ENCODE measurements at regions not wholly inside any gene's neighbourhood (a gene's known extent, or its start where the extent isn't known, plus 50 kb on each side); places are given as distances from the start of the nearest gene placed in this dataset.

DNA sequence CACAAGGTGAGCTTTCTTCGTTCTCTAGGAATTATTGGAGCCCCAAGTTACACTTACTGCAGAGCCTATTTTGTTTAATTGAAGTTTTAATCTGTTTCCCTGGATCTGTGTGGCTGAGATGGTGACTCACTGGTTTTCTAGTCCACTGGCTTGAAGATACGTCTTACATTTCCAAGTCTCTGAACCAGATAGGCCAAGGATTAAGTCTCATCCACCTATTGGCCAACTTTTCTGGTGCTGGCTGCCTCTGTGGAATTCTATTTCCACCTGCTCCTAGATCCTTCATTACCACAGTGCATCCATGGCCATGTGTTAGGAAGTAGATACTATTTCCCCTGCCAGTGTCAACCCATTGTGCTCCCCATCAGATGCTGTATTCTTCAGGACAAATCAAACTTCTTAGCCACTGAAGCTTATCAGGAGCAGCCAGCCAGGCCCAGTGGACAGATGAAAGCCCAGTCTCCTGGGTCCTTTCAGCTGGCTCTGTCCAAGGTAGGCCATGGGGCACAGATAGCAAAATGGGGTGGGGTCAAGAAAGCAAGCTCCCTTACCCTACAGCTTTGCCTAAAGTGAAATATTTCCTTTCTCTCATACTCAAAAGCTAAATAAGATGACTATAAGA lies 198.8 kb upstream of the TCF4 start (continued):
- TF ChIP-seq AFF1 (IDR thresholded peaks at IDR 0.05; ENCODE audit: low read depth in 1 of 2, partially characterized antibody in 2 of 2), result no peak
- TF ChIP-seq TARDBP (IDR thresholded peaks at IDR 0.05), result no peak
- no peak for TF ChIP-seq ZNF280B (CRISPR knock-in tag; IDR thresholded peaks at IDR 0.05)
- TF ChIP-seq RB1 (IDR thresholded peaks at IDR 0.05; ENCODE audit: low read depth), result no peak
- no peak for TF ChIP-seq NCOA4 (IDR thresholded peaks at IDR 0.05; ENCODE audit: partially characterized antibody)
- TF ChIP-seq DPF2 (IDR thresholded peaks at IDR 0.05), result 0 out of 2 replicates have a peak, but pooled peaks have one; percentile 39
- TF ChIP-seq KAT2B (IDR thresholded peaks at IDR 0.05; ENCODE audit: low read depth, low read length), result no peak
- TF ChIP-seq, protein P1, sequence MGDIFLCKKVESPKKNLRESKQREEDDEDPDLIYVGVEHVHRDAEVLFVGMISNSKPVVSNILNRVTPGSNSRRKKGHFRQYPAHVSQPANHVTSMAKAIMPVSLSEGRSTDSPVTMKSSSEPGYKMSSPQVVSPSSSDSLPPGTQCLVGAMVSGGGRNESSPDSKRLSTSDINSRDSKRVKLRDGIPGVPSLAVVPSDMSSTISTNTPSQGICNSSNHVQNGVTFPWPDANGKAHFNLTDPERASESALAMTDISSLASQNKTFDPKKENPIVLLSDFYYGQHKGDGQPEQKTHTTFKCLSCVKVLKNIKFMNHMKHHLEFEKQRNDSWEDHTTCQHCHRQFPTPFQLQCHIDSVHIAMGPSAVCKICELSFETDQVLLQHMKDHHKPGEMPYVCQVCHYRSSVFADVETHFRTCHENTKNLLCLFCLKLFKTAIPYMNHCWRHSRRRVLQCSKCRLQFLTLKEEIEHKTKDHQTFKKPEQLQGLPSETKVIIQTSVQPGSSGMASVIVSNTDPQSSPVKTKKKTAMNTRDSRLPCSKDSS (IDR thresholded peaks at IDR 0.05; ENCODE audit: low read depth, partially characterized antibody), result no peak
- TF ChIP-seq HMGN3 (IDR thresholded peaks at IDR 0.05; ENCODE audit: borderline replicate concordance, extremely low read depth, insufficient read length, low read depth, low read length), result no peak
